LNCAP (cell line): ENCODE measurements at regions not wholly inside any gene's neighbourhood (a gene's known extent, or its start where the extent isn't known, plus 50 kb on each side); places are given as distances from the start of the nearest gene placed in this dataset.

Experiments used
- CTCF ChIP-seq: fragments of 450-650 bp; IDR thresholded peaks from 2 replicates; pipeline ENCODE4 v1.5.1; 2017; ENCODE audit warnings: mild to moderate bottlenecking

- TF ChIP-seq CTCF: no peak
These were observed 186.2 kb downstream of the SNX18 start for GRCh38 chr5:54703565-54704255.

- TF ChIP-seq CTCF: no peak
These were observed 185.6 kb downstream of the SNX18 start for GRCh38 chr5:54703133-54703532.

GRCh38 chr5:54702470-54702869 lies 184.9 kb downstream of the SNX18 start:
- no peak for TF ChIP-seq CTCF

GRCh38 chr5:54700986-54701578 lies 183.5 kb downstream of the SNX18 start:
- no peak for TF ChIP-seq CTCF

- no peak for TF ChIP-seq CTCF
These were observed 179.4 kb downstream of the SNX18 start for GRCh38 chr5:54696931-54697330.

GRCh38 chr5:54696346-54696745 lies 178.8 kb downstream of the SNX18 start:
- no peak for TF ChIP-seq CTCF

GRCh38 chr5:54695198-54695966 lies 177.8 kb downstream of the SNX18 start:
- TF ChIP-seq CTCF: no peak
